MM.1S (cell line): ENCODE measurements at regions not wholly inside any gene's neighbourhood (a gene's known extent, or its start where the extent isn't known, plus 50 kb on each side); places are given as distances from the start of the nearest gene placed in this dataset.

ENCODE experiments used
- DNase-seq: peaks from one replicate; pipeline ENCODE4 v3.0.0-alpha.2; 2015
- H2AFZ ChIP-seq: fragments of 300-600 bp; sonication (generic); 2 replicates; pipeline ENCODE4 v1.6.0; 2016; ENCODE audit warnings: antibody characterized with exemption, low read length
- H3F3A ChIP-seq: fragments of 300-600 bp; sonication (generic); 2 replicates; pipeline ENCODE4 v1.6.1; 2016; ENCODE audit warnings: mild to moderate bottlenecking, antibody characterized with exemption, low read length, moderate library complexity, mixed read lengths; ENCODE audit not compliant: insufficient read depth
- H3K27ac ChIP-seq: fragments of 300-600 bp; sonication (generic); 2 replicates; pipeline ENCODE4 v1.5.1; 2016; ENCODE audit warnings: mild to moderate bottlenecking, low read length
- H3K27me3 ChIP-seq: fragments of 300-600 bp; sonication (generic); replicated peaks from 2 replicates; pipeline ENCODE4 v1.6.0; 2016; ENCODE audit warnings: low read length; ENCODE audit not compliant: insufficient read depth
- H3K36me3 ChIP-seq: fragments of 300-600 bp; sonication (generic); replicated peaks from 2 replicates; pipeline ENCODE4 v1.6.1; 2016; ENCODE audit warnings: mild to moderate bottlenecking, low read length, mixed read lengths; ENCODE audit not compliant: insufficient read depth
- H3K4me1 ChIP-seq: fragments of 300-600 bp; sonication (generic); 2 replicates; pipeline ENCODE4 v1.6.1; 2016; ENCODE audit warnings: low read length, mixed read lengths
- H3K4me2 ChIP-seq: fragments of 300-600 bp; sonication (generic); 2 replicates; pipeline ENCODE4 v1.6.0; 2016; ENCODE audit warnings: low read depth, low read length
- H3K4me3 ChIP-seq: fragments of 300-600 bp; sonication (generic); 2 replicates; pipeline ENCODE4 v1.5.1; 2016; ENCODE audit warnings: low read length, mixed read lengths
- H3K79me2 ChIP-seq: fragments of 300-600 bp; sonication (generic); 2 replicates; pipeline ENCODE4 v1.6.1; 2016; ENCODE audit warnings: mixed run types, low read length, mixed read lengths
- H3K9ac ChIP-seq: fragments of 300-600 bp; sonication (generic); 2 replicates; pipeline ENCODE4 v1.6.1; 2016; ENCODE audit warnings: low read length, mixed read lengths
- H3K9me2 ChIP-seq: fragments of 300-600 bp; sonication (generic); replicated peaks from 2 replicates; pipeline ENCODE4 v1.6.1; 2016; ENCODE audit warnings: mild to moderate bottlenecking, low read length, mixed read lengths; ENCODE audit not compliant: insufficient read depth
- H3K9me3 ChIP-seq: fragments of 300-600 bp; sonication (generic); replicated peaks from 2 replicates; pipeline ENCODE4 v1.6.1; 2016; ENCODE audit warnings: mild to moderate bottlenecking, low read length, mixed read lengths; ENCODE audit not compliant: insufficient read depth
- H4K20me1 ChIP-seq: fragments of 300-600 bp; sonication (generic); 2 replicates; pipeline ENCODE4 v1.6.1; 2016; ENCODE audit warnings: mild to moderate bottlenecking, low read length, moderate library complexity, mixed read lengths; ENCODE audit not compliant: insufficient read depth
- CTCF ChIP-seq: fragments of 300-600 bp; sonication (generic); IDR thresholded peaks from 2 replicates; pipeline ENCODE4 v1.5.1; 2016; ENCODE audit warnings: antibody characterized with exemption, low read length, mixed read lengths
- EZH2 ChIP-seq: fragments of 300-600 bp; sonication (generic); optimal IDR thresholded peaks from 2 replicates; pipeline ENCODE3; 2017; ENCODE audit warnings: low read depth, mild to moderate bottlenecking, antibody characterized with exemption, low read length, mixed read lengths
- EZH2phosphoT487 ChIP-seq: fragments of 300-600 bp; sonication (generic); IDR thresholded peaks from 2 replicates; pipeline ENCODE4 v1.6.1; 2018; ENCODE audit warnings: antibody characterized with exemption, low read length

- Histone ChIP-seq H2AFZ (no peak overlapping the region), H3K9ac (no peak overlapping the region), H3F3A (no peaks in the 10 kb centered on the region), H3K4me3 (no peak overlapping the region), H4K20me1 (no peaks in the 10 kb centered on the region), H3K27me3 (no peaks in the 10 kb centered on the region), H3K79me2 (no peaks in the 10 kb centered on the region), H3K4me1 (no peaks in the 10 kb centered on the region), H3K9me2 (no peaks in the 10 kb centered on the region), H3K4me2 (no peak overlapping the region), H3K27ac (no peak overlapping the region), H3K36me3 (no peaks in the 10 kb centered on the region), H3K9me3 (no peaks in the 10 kb centered on the region)
- no peak for TF ChIP-seq EZH2phosphoT487
- TF ChIP-seq EZH2: no peak
- TF ChIP-seq CTCF: no peak
- no peak for DNase-seq
Observed at GRCh38 chr5:68478301-68479095, 262.9 kb downstream of the PIK3R1 start.

DNA sequence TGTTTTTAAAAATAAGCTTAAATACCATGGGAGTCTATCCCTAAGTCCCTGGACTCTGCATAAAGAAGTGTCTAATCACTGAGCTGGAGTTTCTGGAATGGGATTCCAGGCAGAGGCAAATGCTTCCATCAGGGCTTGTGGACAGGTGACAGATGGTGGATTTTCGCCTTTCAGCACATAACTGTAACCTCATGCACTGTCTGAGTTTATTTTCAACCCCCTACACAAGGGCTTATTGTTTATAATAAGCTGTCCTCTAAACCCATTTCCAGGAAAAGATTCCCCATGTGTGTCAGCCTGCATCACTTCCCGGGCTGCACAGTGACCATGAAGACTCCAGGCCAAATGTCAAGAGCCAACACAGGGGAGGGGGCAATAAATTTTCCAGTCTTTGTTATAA lies 264.0 kb downstream of the PIK3R1 start:
- no peak overlapping the region for H3K4me3 ChIP-seq
- no peaks in the 10 kb centered on the region for H3K4me1 ChIP-seq
- H3K9ac ChIP-seq: no peak overlapping the region
- no peaks in the 10 kb centered on the region for H3K9me2 ChIP-seq
- H2AFZ ChIP-seq: no peak overlapping the region
- H3K4me2 ChIP-seq: no peak overlapping the region
- H3K79me2 ChIP-seq: no peaks in the 10 kb centered on the region
- no peaks in the 10 kb centered on the region for H3K36me3 ChIP-seq
- H4K20me1 ChIP-seq: no peaks in the 10 kb centered on the region
- no peaks in the 10 kb centered on the region for H3F3A ChIP-seq
- TF ChIP-seq EZH2phosphoT487: no peak
- H3K27ac ChIP-seq: no peak overlapping the region
- DNase-seq: no peak
- no peaks in the 10 kb centered on the region for H3K9me3 ChIP-seq
- no peaks in the 10 kb centered on the region for H3K27me3 ChIP-seq

GRCh38 chr5:68480335-68480940 lies 264.9 kb downstream of the PIK3R1 start:
- H3K9me2 ChIP-seq: no peaks in the 10 kb centered on the region
- H3K27ac ChIP-seq: no peak overlapping the region
- H3K4me3 ChIP-seq: no peak overlapping the region
- no peak overlapping the region for H2AFZ ChIP-seq
- DNase-seq: no peak
- H3K27me3 ChIP-seq: no peaks in the 10 kb centered on the region
- no peaks in the 10 kb centered on the region for H3K4me1 ChIP-seq
- no peaks in the 10 kb centered on the region for H3K36me3 ChIP-seq
- no peak overlapping the region for H3K9ac ChIP-seq
- no peak for TF ChIP-seq EZH2phosphoT487
- no peak for TF ChIP-seq CTCF
- TF ChIP-seq EZH2: no peak
- H3K4me2 ChIP-seq: no peak overlapping the region
- H3K79me2 ChIP-seq: no peaks in the 10 kb centered on the region
- H3K9me3 ChIP-seq: no peaks in the 10 kb centered on the region
- no peaks in the 10 kb centered on the region for H4K20me1 ChIP-seq
- no peaks in the 10 kb centered on the region for H3F3A ChIP-seq

GRCh38 chr5:68482199-68482598 lies 266.6 kb downstream of the PIK3R1 start:
- H3K27ac ChIP-seq: no peak overlapping the region
- no peak overlapping the region for H3K4me3 ChIP-seq
- H3K9me2 ChIP-seq: no peaks in the 10 kb centered on the region
- H3F3A ChIP-seq: no peaks in the 10 kb centered on the region
- no peaks in the 10 kb centered on the region for H3K36me3 ChIP-seq
- H3K79me2 ChIP-seq: no peaks in the 10 kb centered on the region
- H3K4me2 ChIP-seq: no peak overlapping the region
- TF ChIP-seq CTCF (no peak), EZH2phosphoT487 (no peak)
- DNase-seq: no peak
- no peaks in the 10 kb centered on the region for H3K4me1 ChIP-seq
- no peaks in the 10 kb centered on the region for H3K27me3 ChIP-seq
- H3K9ac ChIP-seq: no peak overlapping the region
- H4K20me1 ChIP-seq: no peaks in the 10 kb centered on the region
- H3K9me3 ChIP-seq: no peaks in the 10 kb centered on the region
- H2AFZ ChIP-seq: no peak overlapping the region
